Lung (tissue), 11 donors: ENCODE measurements at regions not wholly inside any gene's neighbourhood (a gene's known extent, or its start where the extent isn't known, plus 50 kb on each side); places are given as distances from the start of the nearest gene placed in this dataset.

Source experiments
- ATAC-seq: fragments of 200-7000 bp; cut with Tn5 transposase; one replicate; pipeline ENCODE4 v1.9.1; 2020; ENCODE audit warnings: moderate number of reproducible peaks; ENCODE audit not compliant: insufficient read depth, low FRiP score
- DNase-seq, 3 donors: peaks; one replicate each; pipeline ENCODE4 v3.0.0-alpha.2; 2013 to 2017
- H3K27ac ChIP-seq, 2 donors: one replicate each; pipeline ENCODE4 v1.5.1; 2013; ENCODE audit warnings: mild to moderate bottlenecking in 2 of 2, moderate library complexity in 2 of 2, control low read depth in 1 of 2, inconsistent platforms in 1 of 2, low read depth in 1 of 2, low read length in 1 of 2
- H3K27me3 ChIP-seq, 3 donors: one replicate each; pipeline ENCODE4 v1.5.1; 2013; ENCODE audit warnings: low read length in 2 of 3; ENCODE audit not compliant: control insufficient read depth in 3 of 3, insufficient read depth in 3 of 3
- H3K36me3 ChIP-seq, 4 donors: one replicate each; pipeline ENCODE4 v1.5.1; 2013; ENCODE audit warnings: low read length in 4 of 4, mild to moderate bottlenecking in 1 of 4, moderate library complexity in 1 of 4; ENCODE audit not compliant: control insufficient read depth in 4 of 4, insufficient read depth in 4 of 4
- H3K4me1 ChIP-seq, 5 donors: one replicate each; pipeline ENCODE4 v1.5.1; 2013; ENCODE audit warnings: low read length in 5 of 5, mild to moderate bottlenecking in 2 of 5, moderate library complexity in 1 of 5; ENCODE audit not compliant: control insufficient read depth in 5 of 5, insufficient read depth in 5 of 5
- H3K4me3 ChIP-seq: one replicate; pipeline ENCODE4 v1.5.1; 2013; ENCODE audit warnings: mild to moderate bottlenecking, control low read depth, moderate library complexity
- H3K9ac ChIP-seq, 2 donors: one replicate each; pipeline ENCODE4 v1.5.1; 2013; ENCODE audit warnings: low read length in 2 of 2, control low read depth in 1 of 2; ENCODE audit not compliant: insufficient read depth in 1 of 2
- H3K9me3 ChIP-seq, 4 donors: one replicate each; pipeline ENCODE4 v1.5.1; 2013; ENCODE audit warnings: low read length in 3 of 4, mild to moderate bottlenecking in 1 of 4, moderate library complexity in 1 of 4; ENCODE audit not compliant: control insufficient read depth in 4 of 4, insufficient read depth in 3 of 4
- WGBS, 2 donors: extraction: QIAGEN DNeasy Blood & Tissue Kit; methylation state at CpG; one replicate each; pipeline ENCODE4 v1.1.7; 2013; 5-methylcytosine and 5-hydroxymethylcytosine counted together
- TF ChIP-seq, protein P1 (sequence below): IDR thresholded peaks from 2 replicates; pipeline ENCODE4 v1.5.1; 2012; ENCODE audit warnings: mild to moderate bottlenecking; ENCODE audit errors: control extremely low read depth, extremely low read depth
- donor health status: control.
- donor health status: control.
- donor health status: Bipolar disorder and iron deficiency.
- donor health status: healthy.
- donor health status: DM: yes; HTN: yes; CAD: no.

GRCh38 chr1:5646486-5647149 is 345.6 kb downstream of the NPHP4 start:
- Histone ChIP-seq H3K9me3 (peaks cover 0 to 12% (median 0%) of the 10 kb centered on the region in 4 donors), H3K36me3 (no peaks in the 10 kb centered on the region), H3K27ac (no peak overlapping the region), H3K27me3 (peaks cover 0 to 4% (median 2%) of the 10 kb centered on the region in 3 donors), H3K4me3 (no peak overlapping the region), H3K9ac (no peak overlapping the region), H3K4me1 (no peaks in the 10 kb centered on the region)
- DNase-seq (no peak), ATAC-seq (no peak)
- 48 to 56% methylated on average over 7 of the region's 7 CpGs for WGBS, 2 donors
- TF ChIP-seq, protein P1, sequence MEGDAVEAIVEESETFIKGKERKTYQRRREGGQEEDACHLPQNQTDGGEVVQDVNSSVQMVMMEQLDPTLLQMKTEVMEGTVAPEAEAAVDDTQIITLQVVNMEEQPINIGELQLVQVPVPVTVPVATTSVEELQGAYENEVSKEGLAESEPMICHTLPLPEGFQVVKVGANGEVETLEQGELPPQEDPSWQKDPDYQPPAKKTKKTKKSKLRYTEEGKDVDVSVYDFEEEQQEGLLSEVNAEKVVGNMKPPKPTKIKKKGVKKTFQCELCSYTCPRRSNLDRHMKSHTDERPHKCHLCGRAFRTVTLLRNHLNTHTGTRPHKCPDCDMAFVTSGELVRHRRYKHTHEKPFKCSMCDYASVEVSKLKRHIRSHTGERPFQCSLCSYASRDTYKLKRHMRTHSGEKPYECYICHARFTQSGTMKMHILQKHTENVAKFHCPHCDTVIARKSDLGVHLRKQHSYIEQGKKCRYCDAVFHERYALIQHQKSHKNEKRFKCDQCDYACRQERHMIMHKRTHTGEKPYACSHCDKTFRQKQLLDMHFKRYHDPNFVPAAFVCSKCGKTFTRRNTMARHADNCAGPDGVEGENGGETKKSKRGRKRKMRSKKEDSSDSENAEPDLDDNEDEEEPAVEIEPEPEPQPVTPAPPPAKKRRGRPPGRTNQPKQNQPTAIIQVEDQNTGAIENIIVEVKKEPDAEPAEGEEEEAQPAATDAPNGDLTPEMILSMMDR, result no peak

DNA sequence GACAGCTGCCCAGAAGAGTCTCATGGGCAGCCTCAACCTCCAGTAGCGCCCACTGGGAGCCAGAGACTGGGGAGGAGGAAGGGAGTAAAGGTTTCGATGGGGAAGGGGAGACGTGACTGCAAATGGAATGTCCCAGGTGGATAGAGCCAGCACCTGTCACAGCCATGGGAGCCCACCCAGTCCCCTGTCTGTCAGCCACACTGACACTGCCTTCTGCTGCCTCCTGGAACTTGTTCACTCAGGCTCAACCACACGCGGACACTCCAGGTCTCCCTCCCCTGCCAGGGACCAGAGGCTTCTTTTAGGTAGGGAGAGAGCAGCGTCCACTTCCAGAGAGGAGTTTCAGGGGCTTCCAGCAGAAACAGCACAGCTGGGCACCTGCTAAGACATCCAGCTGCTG is 346.3 kb downstream of the NPHP4 start:
- H3K27me3 ChIP-seq, result peaks cover 0 to 2% (median 0%) of the 10 kb centered on the region in 3 donors
- TF ChIP-seq, protein P1, result no peak
- 71 to 85% methylated on average over 6 of the region's 6 CpGs for WGBS, 2 donors
- ATAC-seq, result no peak
- H3K9me3 ChIP-seq, result peaks cover 0 to 12% (median 0%) of the 10 kb centered on the region in 4 donors
- no peaks in the 10 kb centered on the region for H3K4me1 ChIP-seq
- H3K36me3 ChIP-seq, result no peaks in the 10 kb centered on the region
- H3K9ac ChIP-seq, result no peak overlapping the region
- no peak for DNase-seq
- H3K4me3 ChIP-seq, result no peak overlapping the region
- no peak overlapping the region for H3K27ac ChIP-seq

DNA sequence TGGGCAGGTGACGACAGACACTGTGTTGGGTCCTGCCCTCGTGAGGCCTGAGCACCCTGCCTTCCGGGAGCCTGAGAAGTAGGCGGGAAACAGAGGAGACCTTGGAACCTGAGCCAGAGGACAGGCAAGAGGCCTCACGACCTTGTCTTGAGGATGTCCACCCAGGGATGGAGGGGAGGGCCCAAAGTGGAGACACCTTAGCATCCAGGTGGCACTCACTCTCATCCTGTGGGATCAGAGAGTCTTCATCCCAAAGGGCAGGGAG is 347.2 kb downstream of the NPHP4 start:
- H3K36me3 ChIP-seq, result no peaks in the 10 kb centered on the region
- peaks cover 0 to 12% (median 0%) of the 10 kb centered on the region in 4 donors for H3K9me3 ChIP-seq
- H3K9ac ChIP-seq, result no peak overlapping the region
- DNase-seq (no peak), ATAC-seq (no peak)
- peaks cover 0 to 1% (median 0%) of the 10 kb centered on the region in 3 donors for H3K27me3 ChIP-seq
- WGBS, 2 donors, result 68 to 75% methylated on average over 5 of the region's 5 CpGs
- no peak overlapping the region for H3K27ac ChIP-seq
- H3K4me1 ChIP-seq, result no peaks in the 10 kb centered on the region
- no peak overlapping the region for H3K4me3 ChIP-seq
- TF ChIP-seq, protein P1, result no peak
